Sigmoid colon (tissue), 4 donors: ENCODE measurements at regions not wholly inside any gene's neighbourhood (a gene's known extent, or its start where the extent isn't known, plus 50 kb on each side); places are given as distances from the start of the nearest gene placed in this dataset.
"Not testable (repeated sequence)": the region's sequence is repeated elsewhere in the genome, so short reads cannot be mapped to it uniquely, and the experiment has no call there.

ENCODE experiments used
- CTCF ChIP-seq, 4 experiments: fragments of 450-650 bp in 3 of 4; fragments of 200-600 bp in 1 of 4; IDR thresholded peaks; one replicate each; pipeline ENCODE4 v1.5.1; 2016 to 2019; ENCODE audit warnings: antibody characterized with exemption in 4 of 4, mild to moderate bottlenecking in 3 of 4, moderate library complexity in 2 of 4
- EP300 ChIP-seq, 4 donors: sonication (generic); formaldehyde crosslinking; IDR thresholded peaks; one replicate each; pipeline ENCODE4 v1.6.1; 2017; ENCODE audit warnings: antibody characterized with exemption in 4 of 4
- POLR2A ChIP-seq, 2 donors: fragments of 450-650 bp; IDR thresholded peaks; one replicate each; pipeline ENCODE4 v1.6.1; 2016; ENCODE audit warnings: antibody characterized with exemption in 2 of 2, mild to moderate bottlenecking in 2 of 2, moderate library complexity in 2 of 2
- POLR2AphosphoS5 ChIP-seq, 4 donors: sonication (generic); formaldehyde crosslinking; IDR thresholded peaks; one replicate each; pipeline ENCODE4 v1.6.1; 2017; ENCODE audit warnings: antibody characterized with exemption in 4 of 4

- not testable (repeated sequence) for TF ChIP-seq POLR2A, CTCF, EP300, POLR2AphosphoS5 (IDR thresholded peaks at IDR 0.05)
Measured at GRCh38 chr2:158869122-158869521, 74.0 kb downstream of the DAPL1 start.
